ENCODE measurements at regions not wholly inside any gene's neighbourhood (a gene's known extent, or its start where the extent isn't known, plus 50 kb on each side); places are given as distances from the start of the nearest gene placed in this dataset.

DNA sequence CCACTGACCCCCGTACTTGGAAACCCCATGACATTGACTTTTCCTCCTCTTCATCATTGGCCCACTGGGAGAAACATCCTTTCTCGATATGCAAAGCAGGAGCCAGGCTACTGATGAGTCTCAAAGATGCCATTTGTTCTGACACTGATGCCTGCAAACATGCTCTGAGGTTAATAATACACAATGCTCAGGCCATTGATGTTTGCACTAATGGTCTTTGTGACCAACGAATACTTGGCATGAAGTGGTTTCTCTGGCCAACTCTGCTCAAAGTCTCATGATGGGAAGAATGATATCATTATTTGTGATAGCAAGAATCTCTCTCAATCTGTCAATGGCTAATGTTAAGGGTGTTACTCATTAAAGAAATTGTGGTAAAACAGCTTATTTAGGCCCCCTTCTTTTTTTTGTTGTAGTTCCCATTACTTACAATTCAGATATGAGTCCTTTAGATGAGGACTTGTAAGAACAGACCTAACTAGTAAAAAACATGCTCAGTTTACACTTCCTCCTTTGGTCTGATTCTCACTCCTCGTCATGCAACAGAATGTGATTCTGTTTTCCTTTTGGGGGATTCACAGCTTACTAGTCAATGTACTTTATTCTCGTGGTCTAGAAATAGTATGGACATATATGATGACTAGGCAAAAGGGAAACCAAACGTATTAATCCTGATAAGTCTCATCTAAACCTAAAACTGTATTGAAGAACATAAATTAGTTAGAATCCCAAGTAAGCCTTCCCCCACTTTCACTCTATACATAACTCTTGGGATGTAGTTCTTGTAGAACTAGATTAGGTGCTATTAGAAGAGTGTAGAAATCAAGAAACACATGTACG is 488.8 kb upstream of the DPPA4 start:
- no peaks in the 10 kb centered on the region for H3K9me3 Mint-ChIP-seq
- H3K36me3 Mint-ChIP-seq, result no peaks in the 10 kb centered on the region
- TF ChIP-seq, protein P1, sequence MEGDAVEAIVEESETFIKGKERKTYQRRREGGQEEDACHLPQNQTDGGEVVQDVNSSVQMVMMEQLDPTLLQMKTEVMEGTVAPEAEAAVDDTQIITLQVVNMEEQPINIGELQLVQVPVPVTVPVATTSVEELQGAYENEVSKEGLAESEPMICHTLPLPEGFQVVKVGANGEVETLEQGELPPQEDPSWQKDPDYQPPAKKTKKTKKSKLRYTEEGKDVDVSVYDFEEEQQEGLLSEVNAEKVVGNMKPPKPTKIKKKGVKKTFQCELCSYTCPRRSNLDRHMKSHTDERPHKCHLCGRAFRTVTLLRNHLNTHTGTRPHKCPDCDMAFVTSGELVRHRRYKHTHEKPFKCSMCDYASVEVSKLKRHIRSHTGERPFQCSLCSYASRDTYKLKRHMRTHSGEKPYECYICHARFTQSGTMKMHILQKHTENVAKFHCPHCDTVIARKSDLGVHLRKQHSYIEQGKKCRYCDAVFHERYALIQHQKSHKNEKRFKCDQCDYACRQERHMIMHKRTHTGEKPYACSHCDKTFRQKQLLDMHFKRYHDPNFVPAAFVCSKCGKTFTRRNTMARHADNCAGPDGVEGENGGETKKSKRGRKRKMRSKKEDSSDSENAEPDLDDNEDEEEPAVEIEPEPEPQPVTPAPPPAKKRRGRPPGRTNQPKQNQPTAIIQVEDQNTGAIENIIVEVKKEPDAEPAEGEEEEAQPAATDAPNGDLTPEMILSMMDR (conservative IDR thresholded peaks at IDR 0.05), result no peak
- H3K4me3 Mint-ChIP-seq, result no peak overlapping the region
- DNase-seq (ENCODE audit: extremely low spot score, unreplicated experiment), result no peak
- H3K27me3 Mint-ChIP-seq, result no peaks in the 10 kb centered on the region
- H3K4me1 Mint-ChIP-seq (ENCODE audit: unreplicated experiment), result no peaks in the 10 kb centered on the region
- no peak overlapping the region for H3K27ac Mint-ChIP-seq

DNA sequence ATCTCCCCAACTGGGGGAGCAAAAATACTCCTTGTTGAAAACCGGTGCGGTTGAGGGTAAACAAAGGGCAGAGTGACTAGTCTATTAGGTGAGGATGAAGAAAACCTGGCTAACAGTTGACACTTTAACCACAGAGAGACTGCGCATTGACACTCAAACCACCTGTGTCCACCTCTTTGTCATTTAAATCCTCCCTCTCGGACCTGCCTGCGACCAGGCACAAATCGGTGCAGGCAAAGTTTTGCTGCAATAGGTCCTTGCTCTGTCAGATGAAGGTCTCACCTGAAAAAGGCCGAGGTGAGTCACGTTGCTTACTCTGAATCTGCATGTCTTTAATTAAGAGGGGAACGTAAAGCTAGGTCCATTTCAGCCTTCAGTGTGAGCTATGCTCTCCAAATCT is 494.1 kb upstream of the DPPA4 start:
- no peak overlapping the region for H3K4me3 Mint-ChIP-seq
- H3K9me3 Mint-ChIP-seq, result no peaks in the 10 kb centered on the region
- TF ChIP-seq, protein P1 (conservative IDR thresholded peaks at IDR 0.05), result no peak
- no peaks in the 10 kb centered on the region for H3K36me3 Mint-ChIP-seq
- no peaks in the 10 kb centered on the region for H3K27me3 Mint-ChIP-seq
- DNase-seq (ENCODE audit: extremely low spot score, unreplicated experiment), result no peak
- H3K4me1 Mint-ChIP-seq (ENCODE audit: unreplicated experiment), result no peaks in the 10 kb centered on the region
- no peak overlapping the region for H3K27ac Mint-ChIP-seq

DNA sequence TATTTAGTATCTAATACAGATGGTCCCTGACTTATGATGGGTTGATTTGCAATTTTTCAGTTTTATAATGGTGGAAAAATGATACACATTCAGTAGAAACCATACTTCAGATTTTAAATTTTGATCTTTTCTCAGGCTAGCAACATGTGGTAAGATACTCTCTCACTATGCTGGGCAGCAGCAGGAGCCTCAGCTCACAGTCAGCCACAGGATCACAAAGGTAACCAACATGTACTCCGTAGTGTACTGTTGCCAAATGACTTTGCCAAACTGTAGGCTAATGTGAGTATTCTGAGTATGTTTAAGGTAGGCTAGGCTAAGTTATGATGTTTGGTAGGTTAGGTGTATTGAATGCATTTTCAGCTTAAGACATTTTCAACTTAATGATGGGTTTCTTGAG is 498.6 kb upstream of the DPPA4 start:
- Mint-ChIP-seq H3K4me3 (no peak overlapping the region), H3K36me3 (no peaks in the 10 kb centered on the region), H3K4me1 (ENCODE audit: unreplicated experiment) (no peaks in the 10 kb centered on the region), H3K9me3 (no peaks in the 10 kb centered on the region), H3K27ac (no peak overlapping the region), H3K27me3 (no peaks in the 10 kb centered on the region)
- no peak for DNase-seq (ENCODE audit: extremely low spot score, unreplicated experiment)
- TF ChIP-seq, protein P1 (conservative IDR thresholded peaks at IDR 0.05), result no peak

DNA sequence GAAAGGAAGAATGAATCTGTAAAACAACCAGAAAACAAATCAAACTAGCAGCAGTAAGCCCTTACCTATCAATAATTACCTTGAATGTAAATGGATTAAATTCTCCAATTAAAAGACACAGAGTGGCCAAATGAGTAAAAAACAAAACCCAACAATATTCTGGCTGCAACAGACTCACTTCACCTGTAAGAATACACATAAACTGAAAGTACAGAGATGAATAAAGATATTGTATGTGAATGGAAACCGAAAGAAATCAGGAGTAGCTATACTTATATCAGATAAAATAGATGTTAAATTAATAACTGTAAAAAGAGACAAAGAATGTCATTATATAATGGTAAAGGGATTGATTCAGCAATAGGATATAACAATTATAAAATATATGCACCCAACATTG is 514.5 kb upstream of the DPPA4 start:
- Mint-ChIP-seq H3K27me3 (no peaks in the 10 kb centered on the region), H3K27ac (no peak overlapping the region)

DNA sequence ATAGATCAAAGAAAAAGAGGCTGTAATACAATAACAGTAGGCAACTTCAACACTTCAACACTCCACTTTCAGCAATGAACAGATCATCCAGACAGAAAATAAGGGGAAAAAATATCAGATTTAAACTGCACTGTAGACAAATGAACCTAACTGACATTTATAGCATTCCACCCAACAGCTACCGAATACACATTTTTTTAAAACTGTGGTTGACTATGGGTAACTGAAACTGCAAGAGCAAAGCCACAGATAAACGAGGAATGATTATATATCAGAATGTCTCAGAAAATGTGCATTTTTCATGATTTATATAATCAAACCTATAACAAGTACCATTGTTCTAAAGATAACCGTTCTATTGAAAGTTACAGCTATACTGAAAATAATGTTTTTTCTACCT is 514.9 kb upstream of the DPPA4 start:
- TF ChIP-seq, protein P1 (conservative IDR thresholded peaks at IDR 0.05), result no peak
- Mint-ChIP-seq H3K4me1 (ENCODE audit: unreplicated experiment) (no peaks in the 10 kb centered on the region), H3K4me3 (no peak overlapping the region), H3K9me3 (peaks cover 4% of the 10 kb centered on the region), H3K27me3 (no peaks in the 10 kb centered on the region), H3K36me3 (no peaks in the 10 kb centered on the region), H3K27ac (no peak overlapping the region)
- no peak for DNase-seq (ENCODE audit: extremely low spot score, unreplicated experiment)

More for the DNA sequence above, 514.5 kb upstream of the DPPA4 start:
- H3K4me3 Mint-ChIP-seq, result no peak overlapping the region
- no peaks in the 10 kb centered on the region for H3K4me1 Mint-ChIP-seq (ENCODE audit: unreplicated experiment)
- TF ChIP-seq, protein P1 (conservative IDR thresholded peaks at IDR 0.05), result no peak
- peaks cover 4% of the 10 kb centered on the region for H3K9me3 Mint-ChIP-seq
- DNase-seq (ENCODE audit: extremely low spot score, unreplicated experiment), result no peak
- no peaks in the 10 kb centered on the region for H3K36me3 Mint-ChIP-seq
